Suprapubic skin (tissue), 4 donors: ENCODE measurements at regions not wholly inside any gene's neighbourhood (a gene's known extent, or its start where the extent isn't known, plus 50 kb on each side); places are given as distances from the start of the nearest gene placed in this dataset.

Source experiments
- DNase-seq, 2 donors: peaks; one replicate each; pipeline ENCODE4 v3.0.0-alpha.2; 2019; ENCODE audit warnings: low spot score in 2 of 2
- H3K27ac ChIP-seq: fragments of 200-600 bp; sonication (generic); one replicate; pipeline ENCODE4 v1.5.1; 2019
- H3K27me3 ChIP-seq: fragments of 200-600 bp; sonication (generic); one replicate; pipeline ENCODE4 v1.5.1; 2019
- H3K36me3 ChIP-seq: fragments of 200-600 bp; sonication (generic); one replicate; pipeline ENCODE4 v1.5.1; 2019
- H3K4me1 ChIP-seq: fragments of 200-600 bp; sonication (generic); one replicate; pipeline ENCODE4 v1.5.1; 2019
- H3K4me3 ChIP-seq: fragments of 200-600 bp; sonication (generic); one replicate; pipeline ENCODE4 v1.5.1; 2019; ENCODE audit warnings: mild to moderate bottlenecking
- H3K9me3 ChIP-seq: fragments of 200-600 bp; sonication (generic); one replicate; pipeline ENCODE4 v1.5.1; 2019
- CTCF ChIP-seq, 2 donors: fragments of 200-600 bp in 1 of 2; fragments of 450-650 bp in 1 of 2; sonication (generic) in 1 of 2; IDR thresholded peaks; one replicate each; pipeline ENCODE4 v1.5.1; 2016 to 2019; ENCODE audit warnings: antibody characterized with exemption in 2 of 2, mild to moderate bottlenecking in 1 of 2, moderate library complexity in 1 of 2
- EP300 ChIP-seq: sonication (generic); formaldehyde crosslinking; IDR thresholded peaks from one replicate; pipeline ENCODE4 v1.6.1; 2017; ENCODE audit warnings: antibody characterized with exemption
- POLR2A ChIP-seq, 2 donors: fragments of 450-650 bp; IDR thresholded peaks; one replicate each; pipeline ENCODE4 v1.6.1; 2017; ENCODE audit warnings: antibody characterized with exemption in 2 of 2, mild to moderate bottlenecking in 2 of 2, moderate library complexity in 2 of 2
- POLR2AphosphoS5 ChIP-seq, 3 donors: sonication (generic); formaldehyde crosslinking; IDR thresholded peaks; one replicate each; pipeline ENCODE4 v1.6.1; 2017; ENCODE audit warnings: antibody characterized with exemption in 3 of 3
- WGBS: methylation state at CpG from one replicate; pipeline ENCODE4 v1.1.5; 2018; 5-methylcytosine and 5-hydroxymethylcytosine counted together

GRCh38 chr5:104755806-104756205 lies 1193.2 kb upstream of the NUDT12 start:
- H3K4me3 ChIP-seq, result no peak overlapping the region
- no peak overlapping the region for H3K27ac ChIP-seq
- no peaks in the 10 kb centered on the region for H3K9me3 ChIP-seq
- DNase-seq, result no peak
- H3K4me1 ChIP-seq, result no peaks in the 10 kb centered on the region
- no peaks in the 10 kb centered on the region for H3K27me3 ChIP-seq
- no peak for TF ChIP-seq POLR2AphosphoS5 (IDR thresholded peaks at IDR 0.05)
- no peak for TF ChIP-seq POLR2A (IDR thresholded peaks at IDR 0.05)
- TF ChIP-seq EP300, result no peak
- no peak for TF ChIP-seq CTCF (IDR thresholded peaks at IDR 0.05)
- no peaks in the 10 kb centered on the region for H3K36me3 ChIP-seq
- 86% methylated on average over 2 of the region's 2 CpGs for WGBS

- H3K27me3 ChIP-seq, result no peaks in the 10 kb centered on the region
- no peak for DNase-seq
- WGBS, result 87% methylated on average over 3 of the region's 3 CpGs
- H3K36me3 ChIP-seq, result no peaks in the 10 kb centered on the region
- H3K9me3 ChIP-seq, result no peaks in the 10 kb centered on the region
- H3K4me1 ChIP-seq, result no peaks in the 10 kb centered on the region
- no peak for TF ChIP-seq EP300
- no peak for TF ChIP-seq POLR2AphosphoS5 (IDR thresholded peaks at IDR 0.05)
- TF ChIP-seq POLR2A (IDR thresholded peaks at IDR 0.05), result no peak
- no peak for TF ChIP-seq CTCF (IDR thresholded peaks at IDR 0.05)
- no peak overlapping the region for H3K4me3 ChIP-seq
- H3K27ac ChIP-seq, result no peak overlapping the region
Observed at GRCh38 chr5:104754311-104754995, 1191.9 kb upstream of the NUDT12 start.

- H3K27ac ChIP-seq, result no peak overlapping the region
- no peaks in the 10 kb centered on the region for H3K9me3 ChIP-seq
- no peak for TF ChIP-seq POLR2A (IDR thresholded peaks at IDR 0.05)
- TF ChIP-seq EP300, result no peak
- no peaks in the 10 kb centered on the region for H3K4me1 ChIP-seq
- no peaks in the 10 kb centered on the region for H3K36me3 ChIP-seq
- no peaks in the 10 kb centered on the region for H3K27me3 ChIP-seq
- WGBS, result 74% methylated on average over 1 of the region's 1 CpG
- DNase-seq, result no peak
- H3K4me3 ChIP-seq, result no peak overlapping the region
Observed at GRCh38 chr5:104751969-104752368, 1189.4 kb upstream of the NUDT12 start.

GRCh38 chr5:104739905-104740304 lies 1177.3 kb upstream of the NUDT12 start:
- Histone ChIP-seq H3K27ac (no peak overlapping the region), H3K4me3 (no peak overlapping the region), H3K4me1 (no peaks in the 10 kb centered on the region), H3K27me3 (no peaks in the 10 kb centered on the region), H3K36me3 (no peaks in the 10 kb centered on the region), H3K9me3 (no peaks in the 10 kb centered on the region)
- no peak for DNase-seq
- 72% methylated on average over 3 of the region's 3 CpGs for WGBS
- no peak for TF ChIP-seq POLR2A (IDR thresholded peaks at IDR 0.05)
- TF ChIP-seq EP300, result no peak
- TF ChIP-seq CTCF (IDR thresholded peaks at IDR 0.05), result no peak
- no peak for TF ChIP-seq POLR2AphosphoS5 (IDR thresholded peaks at IDR 0.05)

- no peak for DNase-seq
Observed at GRCh38 chr5:104739503-104739902, 1176.9 kb upstream of the NUDT12 start.

More at GRCh38 chr5:104739503-104739902, 1176.9 kb upstream of the NUDT12 start:
- Histone ChIP-seq H3K27me3 (no peaks in the 10 kb centered on the region), H3K36me3 (no peaks in the 10 kb centered on the region), H3K9me3 (no peaks in the 10 kb centered on the region), H3K27ac (no peak overlapping the region), H3K4me1 (no peaks in the 10 kb centered on the region), H3K4me3 (no peak overlapping the region)
- 91% methylated on average over 2 of the region's 2 CpGs for WGBS
- TF ChIP-seq CTCF (IDR thresholded peaks at IDR 0.05), result no peak
- TF ChIP-seq POLR2AphosphoS5 (IDR thresholded peaks at IDR 0.05), result no peak
- TF ChIP-seq EP300, result no peak
- no peak for TF ChIP-seq POLR2A (IDR thresholded peaks at IDR 0.05)
